ENCODE measurements at regions not wholly inside any gene's neighbourhood (a gene's known extent, or its start where the extent isn't known, plus 50 kb on each side); places are given as distances from the start of the nearest gene placed in this dataset.

DNA sequence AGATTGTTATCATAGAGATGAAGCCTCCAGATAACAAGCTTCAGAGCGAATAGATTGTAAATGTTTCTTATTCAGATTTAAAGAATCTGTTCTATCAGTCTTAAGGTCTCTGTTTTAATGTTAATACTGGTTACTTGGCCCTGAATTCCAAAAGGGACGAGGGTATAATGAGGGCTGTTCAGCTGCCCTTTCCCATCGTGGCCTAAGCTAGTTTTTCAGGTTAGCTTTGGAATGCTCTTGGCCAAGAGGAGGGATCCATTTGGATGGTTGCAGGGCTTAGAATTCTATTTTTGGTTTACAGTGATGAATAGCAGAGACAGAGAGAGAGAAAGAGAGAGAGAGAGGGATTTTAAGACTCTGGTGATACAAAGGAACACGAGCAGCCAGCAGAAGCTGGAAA is 62.8 kb upstream of the UFL1 start:
- no peak for DNase-seq (ENCODE audit: low spot score)
- TF ChIP-seq, protein P1, sequence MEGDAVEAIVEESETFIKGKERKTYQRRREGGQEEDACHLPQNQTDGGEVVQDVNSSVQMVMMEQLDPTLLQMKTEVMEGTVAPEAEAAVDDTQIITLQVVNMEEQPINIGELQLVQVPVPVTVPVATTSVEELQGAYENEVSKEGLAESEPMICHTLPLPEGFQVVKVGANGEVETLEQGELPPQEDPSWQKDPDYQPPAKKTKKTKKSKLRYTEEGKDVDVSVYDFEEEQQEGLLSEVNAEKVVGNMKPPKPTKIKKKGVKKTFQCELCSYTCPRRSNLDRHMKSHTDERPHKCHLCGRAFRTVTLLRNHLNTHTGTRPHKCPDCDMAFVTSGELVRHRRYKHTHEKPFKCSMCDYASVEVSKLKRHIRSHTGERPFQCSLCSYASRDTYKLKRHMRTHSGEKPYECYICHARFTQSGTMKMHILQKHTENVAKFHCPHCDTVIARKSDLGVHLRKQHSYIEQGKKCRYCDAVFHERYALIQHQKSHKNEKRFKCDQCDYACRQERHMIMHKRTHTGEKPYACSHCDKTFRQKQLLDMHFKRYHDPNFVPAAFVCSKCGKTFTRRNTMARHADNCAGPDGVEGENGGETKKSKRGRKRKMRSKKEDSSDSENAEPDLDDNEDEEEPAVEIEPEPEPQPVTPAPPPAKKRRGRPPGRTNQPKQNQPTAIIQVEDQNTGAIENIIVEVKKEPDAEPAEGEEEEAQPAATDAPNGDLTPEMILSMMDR (IDR thresholded peaks at IDR 0.05; ENCODE audit: extremely low read depth, missing control alignments), result no peak

DNA sequence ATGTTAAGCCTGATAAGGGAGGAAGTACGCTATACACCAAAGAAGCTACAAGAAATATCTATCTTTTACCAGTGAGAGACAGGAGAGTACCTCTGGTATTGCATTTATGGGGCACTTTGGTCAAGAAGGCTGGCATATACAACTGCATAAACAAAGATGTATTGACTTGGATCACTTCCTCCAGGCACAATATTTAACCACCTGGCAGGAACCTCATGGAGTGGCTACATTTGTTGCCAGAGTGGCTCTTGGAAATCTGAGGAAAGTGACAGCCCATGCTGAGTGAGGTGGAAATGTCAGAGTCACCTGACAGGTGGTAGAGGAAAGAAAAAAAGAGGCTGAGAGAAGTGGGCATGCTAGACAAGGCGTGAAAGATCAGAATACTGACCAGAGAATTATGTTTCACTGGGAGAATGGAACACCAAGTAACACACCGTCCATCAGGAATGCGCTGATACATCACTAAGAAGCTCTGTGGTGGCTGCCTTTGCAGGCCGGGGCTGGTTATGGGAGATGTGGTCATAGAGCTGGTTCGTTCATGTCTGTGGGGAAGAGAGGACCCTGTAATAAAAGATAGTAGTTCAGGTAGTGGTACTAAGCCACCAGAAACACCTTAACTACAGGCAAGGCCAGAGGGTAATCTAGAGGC is 61.4 kb upstream of the UFL1 start:
- TF ChIP-seq, protein P1 (IDR thresholded peaks at IDR 0.05; ENCODE audit: extremely low read depth, missing control alignments), result no peak
- DNase-seq (ENCODE audit: low spot score), result no peak

DNA sequence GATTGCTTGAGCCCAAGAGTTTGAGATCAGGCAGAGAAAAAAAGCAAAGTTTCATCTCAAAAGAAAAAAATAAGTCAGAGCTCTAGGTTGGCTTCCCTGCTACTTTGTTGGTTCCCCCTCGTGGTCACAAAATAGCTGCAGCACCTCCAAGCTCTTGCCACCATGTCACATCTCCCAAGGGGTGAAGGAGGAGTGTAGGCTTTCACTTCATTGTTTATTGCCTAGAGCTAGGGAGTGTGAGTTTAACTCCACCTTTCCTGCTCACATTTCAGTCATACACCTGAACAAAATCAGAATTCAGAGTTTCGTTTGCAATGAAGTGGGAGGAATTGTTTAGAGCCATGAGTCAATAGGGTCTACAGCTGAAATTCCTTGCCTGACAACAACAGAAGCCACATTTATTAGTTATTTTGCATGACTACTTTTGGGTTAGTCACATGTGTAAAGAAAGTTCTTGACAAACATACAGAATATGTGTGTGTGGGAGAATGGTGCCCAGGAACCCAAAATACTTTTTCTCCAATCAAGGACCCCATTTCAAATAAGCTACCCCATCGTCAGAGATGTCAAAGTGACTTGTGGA is 56.2 kb upstream of the UFL1 start:
- no peak for DNase-seq (ENCODE audit: low spot score)
- TF ChIP-seq, protein P1 (IDR thresholded peaks at IDR 0.05; ENCODE audit: extremely low read depth, missing control alignments), result no peak

DNA sequence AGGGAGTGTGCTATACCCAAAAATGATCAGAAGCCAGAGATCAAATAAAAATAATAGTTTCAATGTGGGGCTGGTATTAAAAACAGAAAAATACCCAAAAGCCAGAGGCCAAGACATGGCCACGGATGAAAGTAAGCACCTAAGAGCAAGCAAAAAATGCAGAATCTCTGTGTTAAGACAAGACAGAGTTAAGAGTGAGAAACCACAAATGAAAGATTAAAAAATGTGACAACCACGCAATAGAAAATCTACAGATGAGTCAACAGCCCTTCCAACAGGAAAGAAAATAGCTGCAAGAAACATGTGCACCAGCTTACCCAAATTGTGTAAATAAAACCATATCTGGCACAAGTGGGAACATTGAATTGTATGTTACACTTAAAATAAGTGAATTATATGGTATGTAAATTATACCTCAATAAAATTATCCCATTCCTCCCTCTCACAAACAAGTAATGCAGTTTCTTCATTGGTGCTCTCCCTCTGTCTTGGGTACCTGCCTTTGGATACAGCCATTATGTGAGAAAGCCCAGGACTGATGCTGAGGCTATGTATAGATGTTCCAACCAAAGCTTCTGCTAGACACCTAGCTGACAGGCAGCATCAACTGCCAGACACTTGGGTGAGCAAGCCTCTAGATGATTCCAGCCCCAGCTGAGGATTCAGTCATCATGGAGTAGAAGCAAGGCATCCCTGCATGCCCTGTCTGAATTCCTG is 55.3 kb upstream of the UFL1 start:
- DNase-seq (ENCODE audit: low spot score), result no peak
- TF ChIP-seq, protein P1 (IDR thresholded peaks at IDR 0.05; ENCODE audit: extremely low read depth, missing control alignments), result no peak

DNA sequence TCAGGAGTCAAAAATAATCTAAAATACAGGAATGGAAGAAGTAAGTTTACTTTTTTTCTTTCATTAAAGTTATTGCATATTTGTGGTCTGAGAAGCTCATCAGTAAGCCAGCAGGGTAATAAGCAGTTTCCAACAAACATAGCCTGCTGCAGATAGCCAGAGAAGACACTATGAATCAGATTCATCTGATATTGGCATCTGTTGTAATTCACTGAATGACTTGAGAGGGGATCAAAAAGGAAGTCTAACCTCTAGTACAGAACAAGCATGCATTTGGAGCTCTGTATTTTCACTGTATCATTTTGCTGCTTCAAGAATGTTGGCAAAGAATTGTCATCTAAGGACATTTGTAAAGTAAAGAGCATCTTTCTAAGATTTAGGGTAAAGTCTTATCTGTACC is 53.8 kb upstream of the UFL1 start:
- TF ChIP-seq, protein P1 (IDR thresholded peaks at IDR 0.05; ENCODE audit: extremely low read depth, missing control alignments), result no peak
- no peak for DNase-seq (ENCODE audit: low spot score)

DNA sequence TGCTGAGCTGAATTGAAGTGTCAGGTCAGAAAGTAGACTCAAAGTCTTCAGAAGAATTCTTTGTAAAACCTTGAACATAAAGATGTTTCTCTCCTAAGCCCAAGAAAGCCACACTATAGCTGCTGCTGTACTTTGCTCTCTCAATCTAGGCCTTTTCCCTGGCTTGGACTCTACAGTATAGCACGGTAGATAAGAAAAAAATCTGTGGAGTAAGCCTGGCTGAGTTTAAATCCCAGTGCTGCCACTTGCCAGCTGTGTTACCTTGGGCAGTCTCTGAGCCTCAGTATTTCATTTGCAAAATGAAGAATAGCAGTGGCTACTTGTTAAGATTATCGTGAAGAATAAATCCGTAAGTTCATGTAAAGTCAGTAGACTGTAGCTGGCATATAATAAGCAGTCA is 53.3 kb upstream of the UFL1 start:
- TF ChIP-seq, protein P1 (IDR thresholded peaks at IDR 0.05; ENCODE audit: extremely low read depth, missing control alignments), result no peak
- no peak for DNase-seq (ENCODE audit: low spot score)

DNA sequence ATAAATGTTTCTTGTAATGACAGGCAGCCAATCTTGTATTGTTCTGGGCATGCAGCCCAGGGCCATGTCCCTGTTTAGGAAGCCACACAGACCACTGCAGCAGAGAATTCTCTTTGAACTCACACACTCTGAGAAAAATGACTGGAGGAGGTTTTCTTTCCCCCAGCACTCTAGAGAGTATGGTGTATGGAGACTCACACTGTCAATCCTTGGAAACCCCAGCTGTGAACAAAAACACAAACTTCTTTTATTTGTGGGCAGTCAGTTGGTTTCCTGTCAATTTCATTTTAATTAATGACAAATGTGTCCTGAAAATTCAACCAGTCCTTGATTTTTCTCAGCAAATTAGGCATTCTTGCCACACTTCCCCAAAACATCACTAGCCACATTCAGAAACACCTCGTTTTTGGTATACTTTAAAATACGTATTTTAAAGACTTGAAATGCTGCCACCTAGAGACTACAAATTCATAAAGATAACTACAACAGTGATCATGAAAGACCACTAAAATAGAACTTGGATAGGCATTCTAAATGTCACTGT is 52.9 kb upstream of the UFL1 start:
- DNase-seq (ENCODE audit: low spot score), result no peak
- TF ChIP-seq, protein P1 (IDR thresholded peaks at IDR 0.05; ENCODE audit: extremely low read depth, missing control alignments), result no peak

All from GM20000 (cell line).